SU-DHL-6 (cell line): ENCODE measurements at regions not wholly inside any gene's neighbourhood (a gene's known extent, or its start where the extent isn't known, plus 50 kb on each side); places are given as distances from the start of the nearest gene placed in this dataset.

Source experiments
- H2AFZ ChIP-seq: fragments of 200-600 bp; sonication (generic); 2 replicates; pipeline ENCODE4 v1.6.1; 2014; ENCODE audit warnings: low read depth, mild to moderate bottlenecking, moderate library complexity, mixed read lengths, antibody characterized with exemption, low read length; ENCODE audit not compliant: severe bottlenecking
- H3F3A ChIP-seq: fragments of 200-600 bp; shearing (Covaris generic); 2 replicates; pipeline ENCODE4 v1.6.0; 2016; ENCODE audit warnings: antibody characterized with exemption, mild to moderate bottlenecking; ENCODE audit not compliant: insufficient read depth
- H3K27ac ChIP-seq: fragments of 200-600 bp; sonication (generic); 2 replicates; pipeline ENCODE4 v1.5.1; 2016; ENCODE audit warnings: low read depth, mild to moderate bottlenecking, low read length, moderate library complexity, mixed read lengths
- H3K27me3 ChIP-seq: fragments of 200-600 bp; sonication (generic), shearing (Covaris generic); 2 replicates; pipeline ENCODE4 v1.6.0; 2014; ENCODE audit warnings: mild to moderate bottlenecking, low read length
- H3K36me3 ChIP-seq: fragments of 200-600 bp; sonication (generic); 2 replicates; pipeline ENCODE4 v1.6.1; 2014; ENCODE audit warnings: mild to moderate bottlenecking, low read length, mixed read lengths
- H3K4me2 ChIP-seq: fragments of 300-600, 200-600 bp; shearing (Covaris generic), sonication (generic); 2 replicates; pipeline ENCODE4 v1.6.0; 2014; ENCODE audit warnings: low read length, low read depth, mild to moderate bottlenecking; ENCODE audit not compliant: poor library complexity, severe bottlenecking
- H3K4me3 ChIP-seq: fragments of 200-600 bp; sonication (generic); 2 replicates; pipeline ENCODE4 v1.5.1; 2014; ENCODE audit warnings: antibody characterized with exemption, low read length, mild to moderate bottlenecking, mixed read lengths; ENCODE audit not compliant: insufficient read depth, poor library complexity, severe bottlenecking
- H3K79me2 ChIP-seq: fragments of 200-600 bp; sonication (generic); 2 replicates; pipeline ENCODE4 v1.6.1; 2014; ENCODE audit warnings: mild to moderate bottlenecking, low read length, moderate library complexity; ENCODE audit not compliant: insufficient read depth
- H3K9ac ChIP-seq: fragments of 200-600 bp; sonication (generic); 2 replicates; pipeline ENCODE4 v1.7.0; 2014; ENCODE audit warnings: mild to moderate bottlenecking, low read length
- H3K9me2 ChIP-seq: fragments of 200-600 bp; sonication (generic); replicated peaks from 2 replicates; pipeline ENCODE4 v1.6.1; 2014; ENCODE audit warnings: low read length; ENCODE audit not compliant: insufficient read depth
- H3K9me3 ChIP-seq: fragments of 200-600 bp; sonication (generic); 2 replicates; pipeline ENCODE4 v1.6.1; 2014; ENCODE audit warnings: low read length, mixed read lengths; ENCODE audit not compliant: insufficient read depth
- H4K20me1 ChIP-seq: fragments of 200-600 bp; sonication (generic); 2 replicates; pipeline ENCODE4 v1.6.1; 2014; ENCODE audit warnings: low read depth, mild to moderate bottlenecking, antibody characterized with exemption, low read length, moderate library complexity, mixed read lengths
- CTCF ChIP-seq: fragments of 200-600 bp; sonication (generic); IDR thresholded peaks from one replicate; pipeline ENCODE4 v1.5.1; 2017; ENCODE audit warnings: antibody characterized with exemption, mild to moderate bottlenecking, low read length, moderate library complexity; ENCODE audit not compliant: insufficient read depth, poor library complexity, severe bottlenecking
- EZH2phosphoT487 ChIP-seq: fragments of 200-600 bp; sonication (generic), shearing (Covaris generic); conservative IDR thresholded peaks from 2 replicates; pipeline ENCODE4 v1.6.1; 2018; ENCODE audit warnings: mild to moderate bottlenecking, antibody characterized with exemption, low read length, moderate library complexity, mixed read lengths

GRCh38 chr16:79370736-79371135 lies 229.8 kb downstream of the MAF start:
- Histone ChIP-seq H3K9me3 (peaks cover 5% of the 10 kb centered on the region; the same call in 1 of the 2 replicates), H3K36me3 (no peaks in the 10 kb centered on the region), H3K9me2 (no peaks in the 10 kb centered on the region), H3K4me3 (no peak overlapping the region), H3K79me2 (no peaks in the 10 kb centered on the region), H3K4me2 (no peak overlapping the region), H3F3A (no peaks in the 10 kb centered on the region), H2AFZ (no peak overlapping the region), H3K9ac (no peak overlapping the region), H3K27ac (no peak overlapping the region), H4K20me1 (no peaks in the 10 kb centered on the region), H3K27me3 (0 out of 2 replicates have a peak, but pooled peaks cover 3% of the 10 kb centered on the region)
- TF ChIP-seq EZH2phosphoT487: no peak
- TF ChIP-seq CTCF: no peak

- Histone ChIP-seq H3K79me2 (no peaks in the 10 kb centered on the region), H3K4me3 (no peak overlapping the region), H3K4me2 (no peak overlapping the region), H3K36me3 (no peaks in the 10 kb centered on the region), H3K27ac (no peak overlapping the region), H3K9me2 (no peaks in the 10 kb centered on the region), H3F3A (no peaks in the 10 kb centered on the region), H2AFZ (no peak overlapping the region), H3K27me3 (0 out of 2 replicates have a peak, but pooled peaks cover 3% of the 10 kb centered on the region), H3K9ac (no peak overlapping the region), H3K9me3 (peaks cover 5% of the 10 kb centered on the region; the same call in 1 of the 2 replicates), H4K20me1 (no peaks in the 10 kb centered on the region)
- no peak for TF ChIP-seq EZH2phosphoT487
- TF ChIP-seq CTCF: no peak
These were observed 230.7 kb downstream of the MAF start for GRCh38 chr16:79369796-79370195.

- Histone ChIP-seq H3K9me2 (no peaks in the 10 kb centered on the region; the same call in 1 of the 2 replicates), H3K79me2 (no peaks in the 10 kb centered on the region), H3K9ac (no peak overlapping the region), H3K36me3 (no peaks in the 10 kb centered on the region), H2AFZ (no peak overlapping the region), H3K4me2 (no peak overlapping the region), H3K4me3 (no peak overlapping the region), H3K9me3 (peaks cover 5% of the 10 kb centered on the region; the same call in 1 of the 2 replicates), H3F3A (no peaks in the 10 kb centered on the region), H4K20me1 (no peaks in the 10 kb centered on the region), H3K27me3 (0 out of 2 replicates have a peak, but pooled peaks cover 2% of the 10 kb centered on the region), H3K27ac (no peak overlapping the region)
- TF ChIP-seq EZH2phosphoT487: no peak
- TF ChIP-seq CTCF: no peak
These were observed 232.7 kb downstream of the MAF start for GRCh38 chr16:79367822-79368221.
